ENCODE measurements at regions not wholly inside any gene's neighbourhood (a gene's known extent, or its start where the extent isn't known, plus 50 kb on each side); places are given as distances from the start of the nearest gene placed in this dataset.

DNA sequence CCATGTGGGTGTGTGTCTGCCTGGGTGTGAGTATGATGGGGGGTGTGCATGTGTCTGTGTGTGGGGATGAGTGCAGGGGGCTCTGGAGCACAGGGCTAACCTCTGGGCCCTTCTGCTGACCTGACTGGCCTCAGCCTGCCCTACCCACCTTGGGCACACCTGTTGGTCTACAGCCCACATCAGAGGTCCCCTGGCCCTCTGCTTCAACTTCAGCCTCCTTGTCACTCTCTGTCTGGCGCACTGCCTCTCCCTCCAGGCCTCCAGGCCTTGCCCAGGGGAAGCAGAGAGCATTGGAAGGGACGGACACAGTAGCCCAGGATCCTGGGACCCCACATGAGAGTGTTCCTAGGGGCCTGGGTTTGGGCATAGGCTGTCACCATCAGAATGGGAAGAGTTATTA, 115.4 kb downstream of the EFNB1 start:
- DNase-seq: no peak

- no peak for DNase-seq
Measured at GRCh38 chrX:68942840-68943239, 114.0 kb downstream of the EFNB1 start.

GRCh38 chrX:68942104-68942503, 113.3 kb downstream of the EFNB1 start:
- no peak for DNase-seq

GRCh38 chrX:68941385-68941952, 112.6 kb downstream of the EFNB1 start:
- no peak for DNase-seq

- no peak for DNase-seq
Measured at GRCh38 chrX:68940601-68941000, 111.8 kb downstream of the EFNB1 start.

- no peak for DNase-seq
Measured at GRCh38 chrX:68939868-68940267, 111.0 kb downstream of the EFNB1 start.

- DNase-seq: no peak
Measured at GRCh38 chrX:68938244-68939004, 109.6 kb downstream of the EFNB1 start.

- DNase-seq: no peak
Measured at GRCh38 chrX:68937581-68937980, 108.8 kb downstream of the EFNB1 start.

DNA sequence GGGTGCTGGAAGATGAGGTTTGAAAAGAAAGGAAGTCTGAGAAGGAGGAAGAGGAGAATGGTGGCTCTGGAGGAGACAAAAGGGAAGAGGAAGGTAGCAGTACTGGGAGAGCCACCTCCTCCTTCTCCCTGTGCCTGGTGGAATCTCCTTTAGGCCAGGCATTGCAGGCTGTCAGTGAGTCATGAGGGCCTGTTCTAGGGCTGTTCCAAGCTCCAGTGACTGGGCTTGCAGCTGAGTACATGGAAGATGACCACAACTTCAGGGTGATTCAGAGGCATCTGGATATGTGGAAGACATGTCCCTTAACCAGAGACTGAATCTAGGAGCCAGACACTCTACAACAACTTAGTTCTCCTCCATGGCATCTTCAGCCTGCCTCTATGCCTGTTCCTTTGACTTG, 107.8 kb downstream of the EFNB1 start:
- no peak for DNase-seq

DNA sequence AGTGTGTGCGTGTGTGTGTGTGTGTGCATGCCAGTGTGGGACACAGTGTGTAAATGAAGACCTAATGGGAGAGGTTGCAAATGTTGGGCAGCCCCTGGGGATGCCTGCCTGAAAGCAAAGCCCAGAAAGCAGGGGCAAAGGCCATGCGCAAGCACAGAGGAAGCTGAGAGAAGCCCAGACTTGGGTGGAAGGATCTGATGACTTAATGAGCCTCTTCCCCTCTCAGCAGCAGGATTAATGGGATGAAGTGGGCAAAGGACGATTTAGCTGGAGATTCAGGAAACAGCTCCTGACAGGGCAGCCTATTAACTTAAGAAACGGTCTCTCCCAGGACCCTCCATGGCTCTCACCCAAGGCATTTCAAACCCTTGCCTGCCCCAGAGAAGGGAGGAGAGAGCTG, 107.3 kb downstream of the EFNB1 start:
- DNase-seq: no peak

DNA sequence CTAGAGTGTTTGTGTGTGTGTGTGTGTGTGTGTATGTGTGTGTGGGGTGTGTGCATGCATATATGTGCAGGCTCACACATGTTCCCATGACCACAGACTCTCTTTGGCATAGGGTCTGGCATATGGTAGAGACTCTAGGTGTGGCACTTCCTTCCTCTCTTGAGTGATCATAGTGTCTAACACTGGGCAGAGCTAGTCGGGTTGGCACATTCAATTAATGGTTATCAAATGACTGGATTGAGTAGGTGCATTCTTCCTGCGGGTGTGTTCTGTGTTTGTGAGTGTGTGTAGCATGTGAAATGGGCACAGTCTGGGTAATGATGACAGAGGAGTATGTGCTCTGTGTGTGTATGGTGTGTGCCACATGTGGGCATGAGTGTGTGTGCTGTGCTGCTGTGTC, 106.5 kb downstream of the EFNB1 start:
- DNase-seq: no peak

GRCh38 chrX:68934922-68935321, 106.1 kb downstream of the EFNB1 start:
- DNase-seq: no peak

DNA sequence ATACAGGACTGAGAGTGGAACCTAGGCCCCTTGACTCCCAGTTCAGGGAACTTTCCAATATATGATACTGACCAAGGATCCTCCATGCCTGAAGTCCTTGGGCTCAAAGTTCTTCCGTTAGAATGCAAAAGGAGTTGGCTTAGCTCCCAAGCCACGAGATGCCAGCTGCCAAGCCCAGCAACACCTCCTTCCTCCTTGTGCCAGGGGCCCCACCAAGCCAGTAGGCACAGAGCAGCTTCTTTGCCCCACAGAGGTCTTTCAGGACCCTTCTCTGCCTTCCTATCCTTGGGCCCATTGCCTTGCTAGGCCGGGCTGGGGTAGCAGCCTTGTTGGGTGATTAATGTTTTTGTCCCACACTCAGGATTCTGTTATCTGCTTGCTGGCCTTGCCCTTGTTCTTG, 105.6 kb downstream of the EFNB1 start:
- no peak for DNase-seq

DNA sequence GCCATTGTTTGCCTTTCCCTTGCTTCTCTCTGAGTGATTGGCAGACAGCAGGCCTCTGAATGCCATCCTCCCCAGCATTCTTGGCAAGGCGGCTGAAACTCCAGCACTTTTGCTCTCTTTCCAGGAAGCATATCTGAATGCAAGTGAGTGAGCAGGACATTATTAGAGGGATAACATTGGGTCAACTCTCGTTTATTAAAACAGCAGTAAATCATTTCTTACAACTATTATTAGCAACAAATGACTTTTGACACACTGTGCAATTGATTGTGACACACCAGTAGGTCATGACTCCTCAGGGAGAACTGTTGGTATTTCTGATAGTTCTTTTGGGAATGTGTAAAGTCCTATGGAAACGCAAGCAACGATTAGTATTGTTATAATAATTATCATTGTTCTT, 103.8 kb downstream of the EFNB1 start:
- DNase-seq: no peak

GRCh38 chrX:68931345-68931744, 102.5 kb downstream of the EFNB1 start:
- no peak for DNase-seq

DNA sequence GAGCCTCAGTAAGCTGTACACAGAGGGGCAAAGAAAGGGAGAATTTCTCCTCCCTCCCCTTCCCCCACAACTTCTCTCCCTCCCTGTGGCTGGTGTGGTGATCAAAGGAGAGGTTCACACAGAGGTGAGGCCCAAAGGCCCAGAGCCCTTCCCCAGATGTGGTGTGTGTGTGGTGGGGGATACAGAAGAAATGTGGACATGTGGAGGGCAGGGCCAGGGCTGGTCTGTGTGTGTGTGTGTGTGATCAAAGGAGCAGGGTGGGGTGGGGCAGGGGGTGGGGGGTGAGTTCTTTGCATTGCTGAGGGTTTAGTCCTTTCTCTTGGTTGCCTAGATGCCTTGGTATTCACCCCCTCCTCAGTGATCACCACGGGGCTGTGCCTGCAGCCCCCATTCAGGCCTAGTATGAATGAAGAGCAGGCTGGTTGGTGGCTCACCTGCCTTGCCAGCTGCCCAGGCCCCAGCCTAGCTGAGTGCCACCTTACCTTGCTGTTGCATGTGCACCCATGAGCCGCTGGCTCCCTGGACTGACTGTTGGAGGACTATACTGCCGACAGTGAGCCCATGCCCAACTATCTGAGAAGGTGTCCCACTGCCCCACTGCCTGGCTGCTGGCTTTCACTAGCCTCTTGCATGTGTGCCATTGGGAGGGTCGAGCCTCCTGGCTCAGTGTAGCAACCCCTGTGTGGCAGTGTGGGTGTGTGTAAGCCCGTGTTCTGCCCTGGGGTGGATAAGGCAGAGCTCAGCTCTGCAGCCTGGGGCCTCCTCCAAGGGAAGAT, 101.9 kb downstream of the EFNB1 start:
- DNase-seq: no peak

GRCh38 chrX:68929332-68930150, 100.7 kb downstream of the EFNB1 start:
- DNase-seq: no peak

- DNase-seq: no peak
Measured at GRCh38 chrX:68928401-68928800, 99.6 kb downstream of the EFNB1 start.

- no peak for DNase-seq
Measured at GRCh38 chrX:68927178-68927577, 98.4 kb downstream of the EFNB1 start.

GRCh38 chrX:68923147-68923546, 94.3 kb downstream of the EFNB1 start:
- DNase-seq: no peak

DNA sequence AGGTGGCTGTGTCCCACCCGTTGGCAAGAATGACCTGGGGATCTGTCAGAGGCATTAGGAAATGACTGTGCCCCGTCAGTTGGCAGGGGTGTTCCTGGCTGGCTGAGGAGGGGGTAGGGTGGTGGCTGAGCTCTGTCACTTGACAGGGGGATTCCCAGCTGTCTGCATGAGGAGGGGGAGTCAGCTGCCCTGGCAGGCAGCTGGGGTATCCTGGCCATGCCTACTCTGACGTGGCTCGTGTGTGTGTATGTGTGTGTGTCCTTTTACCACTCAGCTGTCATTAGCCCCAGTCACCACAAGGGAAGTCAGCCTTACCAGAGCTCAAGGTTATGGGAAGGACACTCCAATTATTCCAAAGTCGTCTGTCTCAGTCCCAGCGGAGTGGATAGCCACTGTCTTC, 93.2 kb downstream of the EFNB1 start:
- no peak for DNase-seq

DNA sequence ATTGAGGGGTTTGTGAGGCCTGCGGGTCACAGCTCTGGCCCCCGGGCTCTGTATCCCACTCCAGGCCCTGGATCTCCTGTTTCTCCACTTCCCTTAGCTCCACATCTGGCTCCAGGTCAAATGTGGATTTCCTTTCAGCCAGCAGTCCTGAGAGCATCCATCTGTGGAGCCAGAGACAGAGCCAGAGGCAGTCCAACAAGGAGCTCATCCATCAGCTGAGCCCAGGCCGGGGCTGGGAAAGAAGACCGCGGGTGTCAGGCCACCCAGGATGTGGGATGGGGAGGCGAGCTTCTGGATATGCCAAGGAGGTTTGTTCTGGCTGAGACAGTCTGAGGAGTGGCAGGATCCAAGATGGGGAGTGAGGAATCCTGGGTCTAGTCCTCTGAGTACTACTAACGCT, 91.7 kb downstream of the EFNB1 start:
- no peak for DNase-seq

DNA sequence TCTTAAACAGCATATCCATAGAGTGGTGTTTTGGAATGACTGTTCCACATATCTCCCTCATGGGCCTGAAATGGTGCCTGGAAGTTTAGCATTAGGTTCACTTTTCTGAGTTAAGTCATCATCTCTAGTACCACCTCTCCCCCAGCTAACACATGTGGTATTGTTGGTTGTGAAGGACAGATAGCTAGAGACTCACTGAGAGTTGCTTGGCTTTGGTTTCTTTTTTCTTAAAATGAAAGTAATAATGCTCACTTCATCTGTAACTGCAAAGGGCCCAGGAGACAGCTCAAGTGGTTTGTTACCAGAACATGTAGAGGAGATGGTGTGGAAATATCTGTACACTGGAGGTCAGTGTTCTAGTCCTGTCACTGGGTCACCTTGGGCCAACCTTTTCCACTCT, 90.9 kb downstream of the EFNB1 start:
- DNase-seq: no peak

Data from CD4-positive, alpha-beta T cell treated with Interleukin-6 for 4 hours (primary cell).